PC-3 (cell line): ENCODE measurements at regions not wholly inside any gene's neighbourhood (a gene's known extent, or its start where the extent isn't known, plus 50 kb on each side); places are given as distances from the start of the nearest gene placed in this dataset.

Experiments
- ATAC-seq: fragments of 200-7000 bp; cut with Tn5 transposase; 2 replicates; pipeline ENCODE4 v1.9.1; 2020; ENCODE audit warnings: mild to moderate bottlenecking, moderate library complexity
- BruUV-seq: library from RNA; stranded (reverse); fragments of 400-500 nt; replicated peaks from 2 replicates; lab custom pipeline; 2021; lab: Mats Ljungman, UMichigan
- CTCF ChIA-PET: fragments of 300-600 bp; sonication (Branson Sonifier 250); formaldehyde crosslinking; loops from one replicate; lab custom pipeline; 2022; ENCODE audit warnings: antibody characterized with exemption; lab: Charles Lee
- POLR2A ChIA-PET: fragments of 300-600 bp; sonication (Branson Sonifier 250); formaldehyde crosslinking; loops from one replicate; lab custom pipeline; 2022; ENCODE audit warnings: antibody characterized with exemption; ENCODE audit not compliant: unreplicated experiment; lab: Charles Lee
- DNase-seq: peaks from one replicate; pipeline ENCODE4 v3.0.0-alpha.2; 2015
- H2AFZ ChIP-seq: fragments of 300-600 bp; sonication (generic); 2 replicates; pipeline ENCODE4 v1.6.0; 2016; ENCODE audit warnings: antibody characterized with exemption, low read length
- H3F3A ChIP-seq: fragments of 300-600 bp; sonication (generic); one replicate; pipeline ENCODE4 v1.6.0; 2017; ENCODE audit warnings: antibody characterized with exemption, low read length, control low read depth, mild to moderate bottlenecking; ENCODE audit not compliant: unreplicated experiment
- H3K27ac ChIP-seq: fragments of 300-600 bp; sonication (generic); 2 replicates; pipeline ENCODE4 v1.5.1; 2016; ENCODE audit warnings: mild to moderate bottlenecking, low read length
- H3K27me3 ChIP-seq: fragments of 300-600 bp; sonication (generic); 2 replicates; pipeline ENCODE4 v1.6.1; 2016; ENCODE audit warnings: low read length, mixed read lengths
- H3K36me3 ChIP-seq: fragments of 300-600 bp; sonication (generic); 2 replicates; pipeline ENCODE4 v1.6.1; 2016; ENCODE audit warnings: low read depth, mixed run types, low read length, mixed read lengths
- H3K4me1 ChIP-seq: fragments of 300-600 bp; sonication (generic); 2 replicates; pipeline ENCODE4 v1.5.1; 2016; ENCODE audit warnings: low read length; ENCODE audit not compliant: insufficient read depth
- H3K4me2 ChIP-seq: fragments of 300-600 bp; sonication (generic); 2 replicates; pipeline ENCODE4 v1.6.0; 2016; ENCODE audit warnings: low read length
- H3K4me3 ChIP-seq: fragments of 300-600 bp; sonication (generic); 2 replicates; pipeline ENCODE4 v1.5.1; 2016; ENCODE audit warnings: mild to moderate bottlenecking, low read length, mixed read lengths
- H3K79me2 ChIP-seq: fragments of 300-600 bp; sonication (generic); 2 replicates; pipeline ENCODE4 v1.6.1; 2017; ENCODE audit warnings: low read length, mixed read lengths
- H3K9ac ChIP-seq: fragments of 300-600 bp; sonication (generic); 2 replicates; pipeline ENCODE4 v1.6.0; 2016; ENCODE audit warnings: mild to moderate bottlenecking, low read length
- H3K9me2 ChIP-seq: fragments of 300-600 bp; sonication (generic); replicated peaks from 2 replicates; pipeline ENCODE4 v1.6.1; 2016; ENCODE audit warnings: mixed run types, low read length, mixed read lengths
- H3K9me3 ChIP-seq: fragments of 300-600 bp; sonication (generic); 2 replicates; pipeline ENCODE4 v1.6.1; 2016; ENCODE audit warnings: low read length, mixed read lengths
- H4K20me1 ChIP-seq: fragments of 300-600 bp; sonication (generic); 2 replicates; pipeline ENCODE4 v1.6.1; 2016; ENCODE audit warnings: low read length, mixed read lengths
- CTCF ChIP-seq: fragments of 300-600 bp; sonication (generic); conservative IDR thresholded peaks from 2 replicates; pipeline ENCODE4 v1.5.1; 2017; ENCODE audit warnings: antibody characterized with exemption, low read depth, mild to moderate bottlenecking, low read length
- EZH2 ChIP-seq: fragments of 300-600 bp; sonication (generic); IDR thresholded peaks from one replicate; pipeline ENCODE4 v1.6.1; 2017; ENCODE audit warnings: antibody characterized with exemption, mild to moderate bottlenecking, low read length; ENCODE audit not compliant: unreplicated experiment
- EZH2phosphoT487 ChIP-seq: fragments of 300-600 bp; sonication (generic); IDR thresholded peaks from 2 replicates; pipeline ENCODE4 v1.6.1; 2018; ENCODE audit warnings: mild to moderate bottlenecking, antibody characterized with exemption, low read length, borderline replicate concordance
- intact Hi-C: fragments of 100-400 bp; cut with micrococcal nuclease; formaldehyde crosslinking; loops from 2 replicates; pipeline ENCODE4 v1.9.0; 2023

GRCh38 chr6:113352831-113353230 lies 504.3 kb upstream of the MARCKS start:
- POLR2A ChIA-PET, result no interaction called here
- CTCF ChIA-PET, result no interaction called here
- intact Hi-C loops, result loop anchor here (1.0 to 5.0 kb wide), 2 partner anchors 233 to 339 kb away; no protein-coding TSS in a partner anchor

GRCh38 chr6:113353392-113353791 lies 503.8 kb upstream of the MARCKS start:
- Histone ChIP-seq H3K36me3 (no peaks in the 10 kb centered on the region), H3F3A (no peaks in the 10 kb centered on the region), H2AFZ (0 out of 2 replicates have a peak overlapping the region, but pooled peaks have one; percentile 30), H3K4me3 (no peak overlapping the region), H3K79me2 (no peaks in the 10 kb centered on the region), H3K9ac (no peak overlapping the region), H3K27ac (peak overlapping the region; percentile 91; the same call in 1 of the 2 replicates), H3K27me3 (no peaks in the 10 kb centered on the region), H4K20me1 (no peaks in the 10 kb centered on the region), H3K9me3 (no peaks in the 10 kb centered on the region), H3K4me2 (peak overlapping the region; percentile 66; the same call in 1 of the 2 replicates), H3K9me2 (no peaks in the 10 kb centered on the region), H3K4me1 (peaks cover 46% of the 10 kb centered on the region)
- CTCF ChIA-PET, result no interaction called here
- intact Hi-C loops, result loop anchor here (5.0 kb wide), 1 partner anchor 339 kb away; no protein-coding TSS in a partner anchor
- POLR2A ChIA-PET, result no interaction called here
- DNase-seq (no peak), ATAC-seq (no peak)
- no peak for TF ChIP-seq EZH2phosphoT487
- TF ChIP-seq EZH2, result no peak
- no peak for TF ChIP-seq CTCF
- no TSS peak for BruUV-seq

More at GRCh38 chr6:113352831-113353230, 504.3 kb upstream of the MARCKS start:
- no TSS peak for BruUV-seq
- no peak overlapping the region for H2AFZ ChIP-seq
- H3K27me3 ChIP-seq, result no peaks in the 10 kb centered on the region
- DNase-seq (no peak), ATAC-seq (no peak)
- TF ChIP-seq CTCF (no peak), EZH2 (no peak), EZH2phosphoT487 (no peak)
- H3K9ac ChIP-seq, result no peak overlapping the region
- no peaks in the 10 kb centered on the region for H3K79me2 ChIP-seq
- no peaks in the 10 kb centered on the region for H3F3A ChIP-seq
- no peaks in the 10 kb centered on the region for H4K20me1 ChIP-seq
- H3K4me1 ChIP-seq, result peaks cover 46% of the 10 kb centered on the region
- H3K9me2 ChIP-seq, result no peaks in the 10 kb centered on the region
- H3K4me2 ChIP-seq, result peak overlapping the region; percentile 66
- no peaks in the 10 kb centered on the region for H3K9me3 ChIP-seq
- 0 out of 2 replicates have a peak overlapping the region, but pooled peaks have one; percentile 23 for H3K4me3 ChIP-seq
- H3K36me3 ChIP-seq, result no peaks in the 10 kb centered on the region
- peak overlapping the region; percentile 91 for H3K27ac ChIP-seq

- no peak overlapping the region for H3K27ac ChIP-seq
- POLR2A ChIA-PET, result no interaction called here
- no peak for TF ChIP-seq CTCF
- TF ChIP-seq EZH2, result no peak
- no peak for TF ChIP-seq EZH2phosphoT487
- CTCF ChIA-PET, result no interaction called here
- no peaks in the 10 kb centered on the region for H3K27me3 ChIP-seq
- DNase-seq (no peak), ATAC-seq (no peak)
- no peaks in the 10 kb centered on the region for H3K36me3 ChIP-seq
- no peaks in the 10 kb centered on the region for H3K9me3 ChIP-seq
- H4K20me1 ChIP-seq, result no peaks in the 10 kb centered on the region
- no TSS peak for BruUV-seq
- no peaks in the 10 kb centered on the region for H3F3A ChIP-seq
- H3K9ac ChIP-seq, result no peak overlapping the region
- H3K4me2 ChIP-seq, result no peak overlapping the region
- intact Hi-C loops, result loop anchor here (5.0 kb wide), 1 partner anchor 338 kb away; no protein-coding TSS in a partner anchor
- peaks cover 48% of the 10 kb centered on the region for H3K4me1 ChIP-seq
- no peaks in the 10 kb centered on the region for H3K9me2 ChIP-seq
- H3K4me3 ChIP-seq, result no peak overlapping the region
- H2AFZ ChIP-seq, result no peak overlapping the region
- H3K79me2 ChIP-seq, result no peaks in the 10 kb centered on the region
These were observed 502.8 kb upstream of the MARCKS start for GRCh38 chr6:113354204-113354895.
